Hepatic stellate cell (primary cell): ENCODE measurements at regions not wholly inside any gene's neighbourhood (a gene's known extent, or its start where the extent isn't known, plus 50 kb on each side); places are given as distances from the start of the nearest gene placed in this dataset.

Source experiments
- DNase-seq: peaks from one replicate; pipeline ENCODE4 v3.0.0; 2011; ENCODE audit warnings: low spot score

GRCh38 chr7:108973075-108973474, 403.4 kb downstream of the DNAJB9 start:
- no peak for DNase-seq

- no peak for DNase-seq
Measured at GRCh38 chr7:108974641-108975040, 405.0 kb downstream of the DNAJB9 start.

- no peak for DNase-seq
Measured at GRCh38 chr7:108985037-108985436, 415.4 kb downstream of the DNAJB9 start.

DNA sequence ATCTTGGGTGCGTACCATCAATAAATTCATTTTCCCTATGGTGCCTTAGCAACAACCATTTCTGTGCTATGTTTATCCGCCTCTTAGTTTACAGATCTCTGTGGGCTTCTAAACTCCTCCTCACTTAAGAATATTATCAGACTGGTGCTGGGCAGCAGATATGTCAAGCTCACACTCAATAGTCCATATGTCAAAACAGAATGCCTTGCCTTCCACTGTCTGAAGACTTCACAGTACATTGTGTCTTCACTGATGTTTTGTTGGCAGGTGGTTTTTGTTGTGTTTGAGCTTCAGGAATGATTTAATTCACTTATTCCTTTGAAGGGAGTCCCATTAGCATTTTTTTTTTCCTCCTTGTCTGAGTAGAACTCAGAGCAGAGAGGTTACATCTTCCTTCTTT, 419.6 kb downstream of the DNAJB9 start:
- no peak for DNase-seq

GRCh38 chr7:108997480-108997879, 427.8 kb downstream of the DNAJB9 start:
- no peak for DNase-seq

GRCh38 chr7:109003742-109004141, 434.1 kb downstream of the DNAJB9 start:
- no peak for DNase-seq

GRCh38 chr7:109009636-109010035, 440.0 kb downstream of the DNAJB9 start:
- no peak for DNase-seq

- DNase-seq: no peak
Measured at GRCh38 chr7:109020251-109020650, 450.6 kb downstream of the DNAJB9 start.

- DNase-seq: no peak
Measured at GRCh38 chr7:109021390-109021789, 451.7 kb downstream of the DNAJB9 start.

GRCh38 chr7:109029866-109030265, 460.2 kb downstream of the DNAJB9 start:
- DNase-seq: no peak

DNA sequence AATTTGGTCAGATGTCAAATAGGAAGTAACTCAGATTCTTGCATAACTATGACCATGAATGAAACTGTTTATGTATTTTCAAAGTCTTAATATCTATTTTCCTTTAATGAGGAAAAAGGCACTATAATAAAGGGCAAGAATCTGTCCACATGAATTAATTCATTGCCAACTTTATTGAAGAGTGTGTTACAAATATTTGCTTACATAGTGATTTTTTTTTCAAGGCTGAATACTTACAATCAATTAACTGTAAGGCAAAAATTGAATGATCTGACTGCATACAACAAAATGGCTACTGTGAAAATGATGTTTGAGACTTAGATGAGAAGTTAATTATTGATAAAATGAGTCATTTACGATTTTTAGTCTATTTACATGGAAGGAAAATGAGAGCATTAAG, 475.0 kb downstream of the DNAJB9 start:
- DNase-seq: no peak

- no peak for DNase-seq
Measured at GRCh38 chr7:109049366-109049765, 479.7 kb downstream of the DNAJB9 start.

GRCh38 chr7:109059089-109059488, 489.4 kb downstream of the DNAJB9 start:
- no peak for DNase-seq

DNA sequence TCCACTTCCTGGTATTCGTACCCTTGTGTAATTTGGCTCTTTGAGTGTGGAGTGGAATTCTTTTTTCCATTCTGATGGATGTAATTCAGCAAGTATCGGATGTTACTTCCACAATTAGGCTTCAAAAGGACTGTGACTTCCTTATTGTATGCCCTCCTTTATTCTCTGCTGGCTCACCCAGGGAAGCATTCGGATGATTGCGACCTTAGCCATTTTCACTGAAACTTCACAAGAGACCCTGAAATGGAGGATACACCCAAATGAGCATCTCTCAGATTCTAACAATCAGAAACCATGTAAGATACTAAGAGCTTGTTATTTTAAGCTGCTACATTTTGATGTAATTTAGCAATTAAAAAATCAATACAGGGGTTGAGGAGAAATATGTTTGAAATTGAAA, 493.1 kb downstream of the DNAJB9 start:
- DNase-seq: no peak

- DNase-seq: no peak
Measured at GRCh38 chr7:109073543-109073942, 503.9 kb downstream of the DNAJB9 start.

- no peak for DNase-seq
Measured at GRCh38 chr7:109076396-109076972, 506.8 kb downstream of the DNAJB9 start.

DNA sequence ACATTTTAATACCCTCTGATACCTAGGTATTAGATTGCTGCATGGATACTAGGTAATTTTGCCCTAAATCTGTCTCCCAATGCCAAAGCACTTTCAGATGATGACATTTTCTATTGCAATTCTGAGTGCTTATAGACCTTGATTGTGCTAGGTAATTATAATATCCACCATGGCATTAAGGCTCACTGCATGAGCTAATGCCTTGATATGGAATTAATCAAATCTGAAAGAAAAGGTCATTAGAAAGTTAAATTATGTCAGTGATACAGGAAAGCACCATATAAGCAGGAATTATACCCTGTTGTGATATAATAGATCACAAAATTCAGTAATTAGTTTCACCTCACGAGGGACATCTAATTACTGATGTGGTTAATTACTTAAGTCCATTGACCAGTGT, 521.4 kb downstream of the DNAJB9 start:
- no peak for DNase-seq

DNA sequence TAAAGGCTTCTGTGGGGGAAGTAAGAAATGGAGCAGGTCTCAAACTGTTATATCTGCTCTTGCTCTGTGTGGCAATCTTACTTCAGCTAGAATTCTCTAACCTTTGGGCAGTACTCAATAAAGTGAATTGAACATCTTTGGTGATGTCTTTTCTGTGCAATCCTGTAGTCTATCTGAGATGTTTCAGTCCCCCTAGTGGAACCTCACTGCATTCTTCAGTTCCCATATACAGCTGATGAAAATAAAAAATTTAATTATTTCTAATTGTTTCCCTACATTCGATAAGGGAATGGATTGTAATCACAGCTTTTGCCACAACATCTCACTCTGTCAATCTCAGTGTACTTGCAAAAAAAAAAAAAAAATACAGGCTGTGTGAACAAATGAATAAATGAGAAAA, 522.6 kb downstream of the DNAJB9 start:
- DNase-seq: no peak

DNA sequence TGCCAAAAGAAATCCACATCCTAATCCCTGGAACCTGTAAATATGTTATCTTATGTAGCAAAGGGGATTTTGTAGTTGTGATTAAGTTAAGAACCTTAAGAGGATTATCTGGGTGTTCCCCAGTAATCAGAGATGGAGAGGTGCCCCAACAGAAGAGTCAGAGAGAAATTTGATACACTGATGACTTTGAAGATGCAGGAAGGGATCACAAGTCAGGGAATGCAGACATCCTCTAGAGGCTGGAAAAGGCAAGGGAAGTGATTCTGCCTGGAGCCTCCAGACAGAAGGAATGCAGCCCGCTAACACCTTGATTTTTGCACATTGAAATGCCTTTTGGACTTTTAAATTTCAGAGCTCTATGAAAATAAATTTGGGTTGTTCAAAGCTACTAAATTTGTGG, 531.7 kb downstream of the DNAJB9 start:
- DNase-seq: no peak

DNA sequence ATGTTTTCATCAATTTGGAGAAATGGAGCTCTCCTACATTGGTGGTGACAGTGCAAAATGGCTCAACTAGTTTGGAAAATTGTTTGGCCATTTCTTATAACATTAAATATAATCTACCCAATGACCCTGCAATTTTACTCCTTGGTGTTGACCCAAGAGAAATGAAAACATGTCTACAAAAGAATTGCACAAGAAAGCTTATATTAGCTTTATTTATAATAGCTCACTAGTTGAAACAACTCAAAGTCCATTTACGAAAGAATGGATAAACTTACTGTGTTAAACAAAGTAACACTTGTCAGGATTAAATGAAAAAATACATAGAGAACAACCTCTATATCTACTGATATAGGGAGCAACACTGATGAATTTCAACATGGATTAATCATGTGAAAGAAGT, 539.9 kb downstream of the DNAJB9 start:
- DNase-seq: no peak

GRCh38 chr7:109111086-109111485, 541.4 kb downstream of the DNAJB9 start:
- no peak for DNase-seq

GRCh38 chr7:109121599-109122300, 552.1 kb downstream of the DNAJB9 start:
- DNase-seq: no peak

DNA sequence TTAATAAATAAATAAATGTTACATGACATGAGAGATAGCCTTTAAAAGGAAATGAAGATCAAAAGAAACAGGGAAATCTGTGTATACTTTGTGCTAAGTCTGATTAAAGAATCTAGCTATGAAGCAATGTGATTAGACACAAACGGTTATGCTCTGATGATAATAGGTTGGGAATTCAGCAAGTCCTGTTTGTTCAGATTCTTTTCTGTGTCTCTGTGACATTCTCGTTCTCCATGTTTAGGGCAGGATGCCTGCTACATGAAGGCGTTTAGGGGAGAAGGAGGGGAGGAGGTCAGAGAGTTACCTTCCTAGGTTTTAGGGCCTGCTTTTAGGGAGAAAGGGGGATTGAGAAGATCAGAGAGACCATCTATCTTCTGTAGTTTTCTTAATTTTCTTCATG, 555.3 kb downstream of the DNAJB9 start:
- DNase-seq: no peak

DNA sequence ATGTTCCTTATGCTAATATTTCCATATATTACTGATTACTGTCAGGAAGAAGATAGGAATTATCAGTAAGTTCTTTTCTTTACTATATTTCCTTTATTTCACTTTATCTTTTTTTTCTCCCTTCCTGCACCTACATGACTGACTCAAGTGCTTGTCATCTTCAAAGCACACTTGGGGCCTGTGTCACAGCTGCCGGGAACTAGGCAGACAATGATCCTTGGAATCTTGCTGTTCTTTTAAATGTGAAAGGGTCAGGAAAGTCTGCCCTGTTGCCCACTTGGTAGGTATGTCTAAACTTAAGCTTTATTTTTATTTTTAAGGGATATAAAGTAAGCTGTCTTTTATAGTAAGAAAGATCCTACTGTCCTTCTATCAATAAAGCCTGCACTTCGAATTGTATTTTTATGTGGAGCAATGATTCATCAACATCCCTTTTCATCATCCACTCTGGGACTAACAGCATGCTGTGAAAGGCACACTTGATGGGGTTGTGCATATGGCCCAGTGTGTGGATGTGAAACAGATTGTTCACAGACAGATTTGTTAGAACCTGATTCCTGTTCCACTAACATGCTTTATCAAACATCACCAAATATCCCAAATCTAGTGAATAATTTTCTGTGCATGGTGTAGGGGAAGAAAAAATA, 556.9 kb downstream of the DNAJB9 start:
- DNase-seq: no peak
